SK-N-MC (cell line): ENCODE measurements at regions not wholly inside any gene's neighbourhood (a gene's known extent, or its start where the extent isn't known, plus 50 kb on each side); places are given as distances from the start of the nearest gene placed in this dataset.

ENCODE experiments used
- DNase-seq: peaks from one replicate; pipeline ENCODE4 v3.0.0-alpha.2; 2011; ENCODE audit warnings: low read depth, low spot score
- H3K27ac ChIP-seq: fragments of 200-600 bp; sonication (generic); 2 replicates; pipeline ENCODE4 v1.5.1; 2016; ENCODE audit warnings: mixed run types
- H3K36me3 ChIP-seq: fragments of 200-600 bp; sonication (generic); 2 replicates; pipeline ENCODE4 v1.6.1; 2017; ENCODE audit warnings: antibody characterized with exemption, low read length, mixed read lengths; ENCODE audit not compliant: insufficient read depth
- H3K4me3 ChIP-seq: fragments of 200-600 bp; sonication (generic); 2 replicates; pipeline ENCODE4 v1.5.1; 2016
- H3K9ac ChIP-seq: fragments of 200-600 bp; sonication (generic); 2 replicates; pipeline ENCODE4 v1.8.0; 2017; ENCODE audit warnings: mixed run types, mixed read lengths; ENCODE audit not compliant: insufficient read length
- H3K9me3 ChIP-seq: fragments of 200-600 bp; sonication (generic); 2 replicates; pipeline ENCODE4 v1.6.1; 2017; ENCODE audit warnings: low read depth, mild to moderate bottlenecking, antibody characterized with exemption, low read length, moderate library complexity, mixed read lengths
- EZH2 ChIP-seq: fragments of 200-600 bp; sonication (generic); IDR thresholded peaks from one replicate; pipeline ENCODE4 v1.6.1; 2017; ENCODE audit warnings: antibody characterized with exemption
- FOXP2 ChIP-seq: optimal IDR thresholded peaks from 2 replicates; pipeline ENCODE3; 2011; ENCODE audit warnings: mild to moderate bottlenecking, moderate library complexity; ENCODE audit not compliant: insufficient read depth; ENCODE audit errors: extremely low read length, control extremely low read depth
- POLR2AphosphoS5 ChIP-seq: IDR thresholded peaks from 2 replicates; pipeline ENCODE4 v1.6.1; 2012; ENCODE audit warnings: mild to moderate bottlenecking, low read depth, low read length, borderline replicate concordance

DNA sequence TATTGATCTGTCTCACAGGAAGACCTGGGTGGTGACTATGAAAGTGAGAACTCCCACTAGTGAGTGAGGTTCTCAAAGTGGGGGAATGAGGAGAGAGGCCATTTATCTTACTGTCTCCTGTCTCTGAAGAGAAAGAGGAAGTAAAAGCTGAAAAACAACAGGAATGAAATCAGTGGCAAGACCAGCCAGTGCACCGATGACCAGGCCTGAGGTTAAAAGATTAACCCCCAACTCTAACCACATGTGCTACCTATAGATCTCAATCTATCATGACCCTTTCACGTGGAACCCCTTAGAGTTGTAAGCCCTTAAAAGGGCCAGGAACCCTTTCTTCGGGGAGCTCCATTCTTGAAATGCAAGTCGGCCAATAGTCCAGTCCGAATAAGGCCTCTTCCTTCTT is 239.3 kb upstream of the CNTN6 start:
- Histone ChIP-seq H3K9ac (no peak overlapping the region), H3K27ac (no peak overlapping the region), H3K4me3 (no peak overlapping the region), H3K36me3 (no peaks in the 10 kb centered on the region), H3K9me3 (no peaks in the 10 kb centered on the region)
- no peak for TF ChIP-seq FOXP2
- TF ChIP-seq EZH2 = no peak
- no peak for TF ChIP-seq POLR2AphosphoS5
- DNase-seq = no peak

DNA sequence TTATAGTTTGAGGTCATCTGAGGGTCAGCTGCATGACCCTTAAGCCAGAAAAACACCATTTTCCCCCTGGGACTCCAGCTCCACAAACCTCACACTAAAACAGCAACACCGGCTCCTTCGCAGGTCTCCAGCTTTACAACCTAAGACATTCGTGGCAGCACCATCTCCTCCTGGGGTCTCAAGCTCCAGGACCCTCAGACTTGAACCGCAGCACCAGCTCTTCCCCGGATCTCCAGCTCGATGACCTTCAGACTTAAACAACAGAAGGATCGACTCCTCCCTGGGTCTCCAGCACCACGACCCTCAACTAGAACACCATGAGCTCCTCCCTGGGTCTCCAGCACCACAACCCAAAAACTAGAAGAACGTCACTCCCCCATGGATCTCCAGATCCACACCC is 233.7 kb upstream of the CNTN6 start:
- no peak overlapping the region for H3K27ac ChIP-seq
- no peaks in the 10 kb centered on the region for H3K36me3 ChIP-seq
- no peak overlapping the region for H3K4me3 ChIP-seq
- no peak for TF ChIP-seq POLR2AphosphoS5
- no peak for TF ChIP-seq FOXP2
- TF ChIP-seq EZH2 = no peak
- no peak for DNase-seq
- H3K9ac ChIP-seq = no peak overlapping the region
- no peaks in the 10 kb centered on the region for H3K9me3 ChIP-seq

DNA sequence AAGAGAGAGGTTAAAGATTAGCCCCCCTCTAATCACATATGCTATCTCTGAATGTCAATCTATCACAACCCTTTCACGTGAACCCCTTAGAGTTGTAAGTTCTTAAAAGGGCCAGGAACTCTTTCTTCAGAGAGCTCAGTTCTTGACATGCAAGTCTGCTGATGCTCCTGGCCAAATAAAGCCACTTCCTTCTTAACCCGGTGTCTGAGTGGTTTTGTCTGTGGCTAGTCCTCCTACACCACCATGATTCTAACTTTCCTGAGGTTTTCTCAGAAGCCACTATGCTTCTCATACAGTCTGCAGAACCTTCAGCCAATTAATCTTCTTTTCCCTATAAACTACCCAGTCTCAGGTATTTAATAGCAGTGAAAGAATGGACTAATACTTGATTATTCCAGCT is 231.1 kb upstream of the CNTN6 start:
- no peaks in the 10 kb centered on the region for H3K36me3 ChIP-seq
- H3K4me3 ChIP-seq = no peak overlapping the region
- TF ChIP-seq EZH2 (no peak), FOXP2 (no peak), POLR2AphosphoS5 (no peak)
- H3K9me3 ChIP-seq = no peaks in the 10 kb centered on the region
- no peak for DNase-seq
- H3K9ac ChIP-seq = no peak overlapping the region
- no peak overlapping the region for H3K27ac ChIP-seq

DNA sequence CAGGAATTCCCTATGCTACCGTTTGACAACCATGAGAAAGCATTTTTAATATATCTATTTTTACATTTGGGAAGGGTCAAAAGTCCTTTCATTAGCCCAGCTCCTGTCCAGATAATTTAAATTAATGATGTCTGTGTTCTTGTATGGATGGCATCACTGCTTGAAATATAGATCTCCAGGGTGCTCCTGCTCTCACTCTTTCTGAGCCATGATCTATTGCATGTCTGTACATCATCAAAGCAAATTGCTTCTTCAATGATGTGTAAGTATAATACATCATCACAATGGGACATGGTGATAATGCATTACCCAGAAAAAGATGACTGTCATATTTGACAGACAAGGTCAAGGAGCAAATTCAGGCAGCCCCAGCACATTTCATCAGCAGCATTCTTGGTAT is 223.6 kb upstream of the CNTN6 start:
- TF ChIP-seq FOXP2 = no peak
- no peak for TF ChIP-seq POLR2AphosphoS5
- no peak for TF ChIP-seq EZH2
- H3K9me3 ChIP-seq = no peaks in the 10 kb centered on the region
- H3K9ac ChIP-seq = no peak overlapping the region
- H3K36me3 ChIP-seq = no peaks in the 10 kb centered on the region
- H3K4me3 ChIP-seq = no peak overlapping the region
- no peak for DNase-seq
- H3K27ac ChIP-seq = no peak overlapping the region

DNA sequence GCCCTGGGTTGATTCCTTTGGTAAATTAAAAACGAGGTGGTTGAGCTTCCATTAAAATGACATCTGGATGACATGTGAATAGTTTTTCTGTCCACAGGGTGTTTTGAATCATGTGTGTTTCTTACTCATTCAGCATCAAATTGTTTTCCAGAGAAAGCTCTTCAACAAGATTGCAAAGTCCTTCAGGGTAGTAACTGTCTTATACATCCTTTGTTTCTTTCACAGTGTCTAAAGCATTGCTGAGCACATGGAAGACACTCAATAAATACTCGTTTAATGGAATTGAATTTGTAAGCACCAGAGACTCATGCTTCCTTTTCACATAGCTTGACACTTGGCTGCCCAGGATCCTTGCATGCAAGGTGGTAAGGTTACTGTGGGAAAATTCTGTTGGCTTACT is 223.1 kb upstream of the CNTN6 start:
- no peaks in the 10 kb centered on the region for H3K36me3 ChIP-seq
- no peak overlapping the region for H3K27ac ChIP-seq
- TF ChIP-seq FOXP2 = no peak
- no peak for DNase-seq
- no peak overlapping the region for H3K4me3 ChIP-seq
- H3K9ac ChIP-seq = no peak overlapping the region
- H3K9me3 ChIP-seq = no peaks in the 10 kb centered on the region

DNA sequence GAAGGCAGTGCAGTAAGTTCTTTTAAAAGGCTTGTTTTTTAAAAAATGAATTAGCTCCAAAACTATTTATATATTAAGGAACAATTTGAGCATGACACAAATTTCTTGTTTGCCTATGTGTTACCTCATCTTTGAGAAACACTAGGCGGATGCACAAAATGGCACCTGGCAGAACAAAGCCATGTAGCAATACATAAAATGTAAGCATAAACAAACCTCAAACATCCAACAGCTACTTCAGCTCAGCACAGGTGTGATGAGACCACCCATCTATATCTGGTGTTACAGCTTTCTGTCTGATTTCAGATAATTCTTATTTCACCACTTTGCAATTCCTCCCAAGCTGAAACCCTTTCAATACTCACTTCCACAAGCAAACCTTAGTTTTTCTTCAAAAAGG is 221.2 kb upstream of the CNTN6 start:
- H3K9ac ChIP-seq = no peak overlapping the region
- no peak overlapping the region for H3K4me3 ChIP-seq
- H3K27ac ChIP-seq = no peak overlapping the region
- H3K9me3 ChIP-seq = no peaks in the 10 kb centered on the region
- no peaks in the 10 kb centered on the region for H3K36me3 ChIP-seq
- DNase-seq = no peak
- no peak for TF ChIP-seq FOXP2
- no peak for TF ChIP-seq EZH2
- TF ChIP-seq POLR2AphosphoS5 = no peak

DNA sequence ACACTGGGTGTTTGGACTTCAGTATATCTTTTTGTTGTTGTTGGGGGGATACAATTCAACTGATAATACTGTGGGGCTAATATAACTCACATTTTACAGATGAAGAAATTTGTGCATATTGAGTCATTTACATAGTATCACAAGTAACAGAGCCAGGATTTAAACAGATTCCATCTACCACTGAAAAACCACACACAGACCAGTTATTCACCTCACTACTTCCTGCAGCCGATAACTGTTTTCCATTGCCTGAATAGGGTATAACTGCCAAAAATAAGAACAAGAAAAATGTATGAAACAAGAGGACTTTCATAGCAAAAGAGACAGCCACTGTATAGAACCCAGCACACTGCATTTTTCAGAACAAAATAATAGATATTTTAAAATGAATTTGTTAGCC is 215.8 kb upstream of the CNTN6 start:
- no peak for TF ChIP-seq FOXP2
- no peak for TF ChIP-seq POLR2AphosphoS5
- TF ChIP-seq EZH2 = no peak
- Histone ChIP-seq H3K27ac (no peak overlapping the region), H3K9me3 (no peaks in the 10 kb centered on the region), H3K36me3 (no peaks in the 10 kb centered on the region), H3K4me3 (no peak overlapping the region), H3K9ac (no peak overlapping the region)
- no peak for DNase-seq

DNA sequence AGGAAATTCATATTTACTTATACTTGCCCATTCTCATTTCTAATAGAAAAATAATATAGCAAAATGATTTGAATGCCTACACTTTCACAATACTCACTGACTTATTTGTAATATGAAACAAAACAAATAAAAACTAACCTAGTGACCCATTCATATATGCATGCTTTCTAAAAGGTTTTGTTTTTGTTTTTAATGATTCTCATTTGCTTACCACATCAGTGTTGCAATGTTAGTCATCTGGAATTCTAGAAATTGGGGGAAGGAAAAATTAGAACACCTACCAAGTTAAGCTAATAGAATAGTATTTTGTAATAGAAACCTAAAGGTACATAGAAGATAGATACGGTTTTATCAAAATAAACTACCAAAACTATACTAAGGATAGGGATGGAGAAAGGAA is 214.1 kb upstream of the CNTN6 start:
- Histone ChIP-seq H3K36me3 (no peaks in the 10 kb centered on the region), H3K27ac (no peak overlapping the region), H3K4me3 (no peak overlapping the region), H3K9ac (no peak overlapping the region), H3K9me3 (no peaks in the 10 kb centered on the region)
- TF ChIP-seq EZH2 = no peak
- DNase-seq = no peak

DNA sequence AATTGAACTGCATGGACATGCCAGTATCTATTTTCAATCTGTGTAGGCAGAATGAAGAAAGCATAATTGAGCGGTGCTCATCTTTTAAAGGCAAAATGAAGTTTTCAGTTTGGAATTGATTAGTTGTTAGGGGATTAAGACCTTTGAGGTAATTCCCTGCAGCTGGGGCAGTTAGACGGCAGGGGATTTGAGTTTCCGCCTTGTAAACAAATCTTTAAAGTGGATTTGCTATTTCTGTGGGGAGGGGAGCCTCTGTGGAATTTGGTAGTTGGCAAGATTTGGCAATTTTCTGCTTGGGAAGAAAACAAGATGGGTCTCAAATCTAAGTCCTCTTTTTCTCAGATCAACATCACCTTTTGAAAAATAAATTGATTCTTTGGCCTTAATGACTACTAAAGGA is 212.5 kb upstream of the CNTN6 start:
- DNase-seq = no peak
- H3K9me3 ChIP-seq = no peaks in the 10 kb centered on the region
- H3K36me3 ChIP-seq = no peaks in the 10 kb centered on the region
- H3K27ac ChIP-seq = no peak overlapping the region
- H3K4me3 ChIP-seq = no peak overlapping the region
- H3K9ac ChIP-seq = no peak overlapping the region
- TF ChIP-seq EZH2 (no peak), POLR2AphosphoS5 (no peak), FOXP2 (no peak)

DNA sequence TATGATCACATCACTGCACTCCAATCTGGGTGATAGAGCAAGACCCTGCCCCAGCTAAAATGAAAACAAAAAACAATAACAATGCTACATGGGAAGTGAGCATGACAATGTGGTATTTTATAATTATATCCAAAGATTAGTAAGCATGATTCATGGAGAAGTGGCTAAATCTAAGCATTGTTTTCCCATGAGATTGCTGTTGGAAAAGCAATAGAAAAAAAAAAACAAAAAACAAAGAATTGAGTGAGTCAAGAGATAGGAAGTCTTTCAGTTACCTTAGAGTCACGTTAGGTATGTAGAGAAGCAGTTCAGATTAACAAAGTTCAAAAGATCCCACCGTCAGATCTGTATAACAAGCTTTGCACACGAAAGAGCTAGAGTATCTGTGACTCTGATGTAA is 210.3 kb upstream of the CNTN6 start:
- Histone ChIP-seq H3K9me3 (no peaks in the 10 kb centered on the region), H3K9ac (no peak overlapping the region), H3K4me3 (no peak overlapping the region), H3K36me3 (no peaks in the 10 kb centered on the region), H3K27ac (no peak overlapping the region)
- no peak for TF ChIP-seq EZH2
- no peak for TF ChIP-seq FOXP2
- TF ChIP-seq POLR2AphosphoS5 = no peak
- DNase-seq = no peak
